NCI-H2196 (cell line): ENCODE measurements at regions not wholly inside any gene's neighbourhood (a gene's known extent, or its start where the extent isn't known, plus 50 kb on each side); places are given as distances from the start of the nearest gene placed in this dataset.

Experiments
- DNase-seq: peaks from one replicate; lab custom pipeline; 2025; ENCODE audit not compliant: unreplicated experiment; lab: John Stamatoyannopoulos, UW

DNA sequence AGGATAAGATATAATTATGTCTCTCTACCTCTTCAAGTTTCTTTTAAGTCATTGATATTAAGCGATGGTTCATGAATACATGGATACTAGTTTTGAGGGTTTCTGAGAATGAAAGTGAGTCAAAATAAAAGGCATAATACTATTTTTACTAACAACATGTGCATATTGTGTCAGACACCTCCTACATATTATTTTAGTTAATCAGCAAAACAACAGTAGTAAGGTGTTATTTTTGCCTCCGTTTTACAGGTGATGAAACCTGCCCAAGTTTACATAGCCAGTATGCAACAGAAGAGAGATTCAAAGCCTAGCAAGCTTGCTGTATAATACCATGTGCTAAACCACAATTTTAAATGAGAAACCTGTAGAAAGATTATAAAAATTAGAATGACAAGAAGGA is 544.1 kb downstream of the EPHA5 start:
- no peak for DNase-seq

- DNase-seq: no peak
Measured at GRCh38 chr4:65120287-65120686, 550.0 kb downstream of the EPHA5 start.

GRCh38 chr4:65102419-65102818 is 567.9 kb downstream of the EPHA5 start:
- DNase-seq: no peak

- DNase-seq: no peak
Measured at GRCh38 chr4:65096630-65097029, 573.7 kb downstream of the EPHA5 start.

DNA sequence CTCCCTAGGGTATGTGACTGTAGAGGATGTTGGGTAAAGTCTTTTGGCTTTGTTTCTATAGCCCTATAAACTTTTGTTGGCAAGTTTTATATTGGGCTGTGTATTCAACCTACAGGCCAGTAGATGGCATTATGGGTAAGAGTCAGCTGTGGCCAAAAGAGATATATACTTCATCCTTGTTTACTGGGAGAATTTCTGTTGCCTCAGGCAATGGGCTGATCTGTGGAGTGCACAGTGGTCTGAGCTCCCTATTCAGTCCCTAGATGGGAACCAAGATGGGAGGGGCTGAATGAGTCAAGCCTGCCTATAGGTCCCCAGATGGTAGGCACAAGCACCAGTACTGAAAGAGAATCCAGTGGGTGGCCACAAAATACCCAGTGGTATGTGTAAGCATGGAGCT is 580.6 kb downstream of the EPHA5 start:
- DNase-seq: no peak

GRCh38 chr4:65083076-65083475 is 587.2 kb downstream of the EPHA5 start:
- DNase-seq: no peak

DNA sequence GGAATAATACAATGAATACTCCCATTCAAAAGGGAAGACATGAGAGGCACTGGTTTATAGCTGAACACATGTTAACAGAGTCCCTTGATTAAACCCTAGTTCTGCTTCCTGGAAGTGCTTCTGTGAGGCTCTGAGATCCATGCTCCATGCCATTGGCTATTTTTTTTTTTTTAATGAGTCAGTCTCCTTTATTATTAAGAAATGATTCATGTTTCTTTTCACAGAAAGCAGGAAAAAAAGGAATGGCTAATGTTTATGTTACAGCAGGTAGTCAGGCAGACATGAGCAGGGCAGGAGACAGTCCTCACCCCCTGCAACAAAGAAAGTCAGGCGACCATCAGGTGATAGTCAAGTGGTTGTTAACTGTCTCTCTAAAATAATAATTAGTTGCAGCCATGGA is 598.7 kb downstream of the EPHA5 start:
- no peak for DNase-seq

DNA sequence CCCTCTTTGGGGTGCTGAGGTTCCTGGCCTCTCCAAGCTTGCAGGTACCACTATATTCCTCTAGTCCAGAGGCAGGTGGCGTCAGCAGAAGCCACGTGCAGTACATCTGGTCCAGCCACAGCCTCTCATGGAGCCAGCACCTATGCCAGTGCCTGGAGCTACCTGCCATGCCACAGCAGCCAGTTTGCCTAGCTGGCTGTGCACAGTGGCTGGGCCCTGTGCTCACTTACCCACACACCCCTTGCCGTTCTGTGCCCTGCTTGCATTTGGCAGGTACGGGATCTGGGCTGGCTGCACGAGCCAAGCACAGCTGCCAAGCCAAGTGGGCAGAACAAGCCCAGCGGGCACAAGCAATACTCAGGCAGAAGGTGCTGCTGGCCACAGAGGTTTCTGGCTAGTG is 601.1 kb downstream of the EPHA5 start:
- DNase-seq: no peak

DNA sequence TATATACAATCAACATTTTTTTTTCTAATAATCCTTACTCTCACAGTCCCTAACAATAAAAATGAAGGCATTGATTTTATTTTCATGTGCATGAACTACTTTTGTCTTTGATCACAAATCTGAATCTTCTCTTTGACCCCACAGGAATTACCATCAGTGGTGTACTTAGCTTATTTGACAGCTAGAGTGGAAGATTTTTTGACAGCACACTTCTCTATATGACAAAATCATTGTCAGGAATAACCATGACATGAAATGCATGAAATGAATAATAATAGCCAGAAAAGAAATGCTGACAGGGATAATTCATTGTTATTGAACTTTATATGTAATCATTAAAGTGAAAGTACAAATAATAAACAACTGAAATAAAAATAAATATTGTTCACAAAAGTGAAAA is 604.2 kb downstream of the EPHA5 start:
- no peak for DNase-seq

DNA sequence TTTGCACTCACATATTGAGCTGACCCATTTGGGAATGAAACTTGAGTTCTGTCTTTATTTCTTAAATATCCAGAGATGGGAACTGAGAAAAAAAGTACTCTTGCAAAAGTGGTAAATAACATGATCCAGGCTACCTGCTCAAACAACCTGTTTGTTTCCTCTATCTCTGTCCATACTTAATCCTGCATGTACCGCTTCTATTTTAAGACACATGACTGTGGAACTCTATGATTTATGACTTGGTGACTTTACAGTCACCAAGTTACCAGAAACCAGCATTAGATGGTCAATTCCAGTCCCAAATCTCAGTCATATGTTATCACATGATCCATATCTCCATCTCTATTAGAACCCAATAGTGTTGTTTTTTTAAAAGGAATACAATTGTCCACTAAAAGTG is 606.7 kb downstream of the EPHA5 start:
- no peak for DNase-seq

- DNase-seq: no peak
Measured at GRCh38 chr4:65050786-65051185, 619.5 kb downstream of the EPHA5 start.

DNA sequence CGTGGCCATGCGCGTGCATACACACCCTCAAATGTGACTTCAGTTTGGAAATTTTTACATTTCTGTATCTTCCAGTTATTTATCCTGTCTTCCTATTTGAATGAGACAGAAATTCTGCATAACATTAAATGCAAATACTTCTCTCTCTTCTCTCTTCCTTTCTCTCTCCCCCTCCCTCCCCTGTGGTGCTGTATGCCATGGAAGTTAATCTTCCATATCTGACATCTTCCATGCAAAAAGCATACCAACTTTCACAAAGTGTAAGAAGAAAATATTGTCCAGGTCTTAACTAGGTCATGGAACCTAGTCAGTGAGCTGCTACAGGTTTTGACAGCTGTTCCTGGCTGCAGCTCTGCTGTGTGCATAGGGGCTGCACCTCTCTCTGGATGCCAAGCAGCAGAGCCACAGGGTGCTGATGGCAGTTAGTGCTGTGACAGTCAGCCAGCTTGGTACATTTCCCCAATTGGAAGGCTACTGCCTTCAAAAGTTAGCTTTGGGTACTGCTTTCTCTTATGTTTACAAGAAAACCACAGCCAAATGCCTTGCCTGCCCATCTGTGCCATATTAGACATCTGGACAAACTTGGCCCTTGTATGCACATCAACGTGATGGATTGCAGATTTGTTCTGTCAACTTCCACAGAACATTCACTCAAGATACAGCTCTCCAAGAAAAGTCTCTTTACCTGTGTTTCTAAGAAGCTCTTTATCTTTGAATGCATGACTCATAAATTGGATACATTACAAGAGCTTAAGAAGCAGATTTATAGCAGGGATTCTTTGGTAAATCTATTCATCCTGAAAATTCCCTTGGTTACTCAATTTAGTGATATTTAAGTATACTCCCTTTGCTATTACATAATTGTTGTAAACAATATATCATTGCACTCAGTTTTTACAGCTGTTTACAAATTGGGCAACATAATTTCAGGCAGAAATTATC is 623.8 kb downstream of the EPHA5 start:
- DNase-seq: no peak

DNA sequence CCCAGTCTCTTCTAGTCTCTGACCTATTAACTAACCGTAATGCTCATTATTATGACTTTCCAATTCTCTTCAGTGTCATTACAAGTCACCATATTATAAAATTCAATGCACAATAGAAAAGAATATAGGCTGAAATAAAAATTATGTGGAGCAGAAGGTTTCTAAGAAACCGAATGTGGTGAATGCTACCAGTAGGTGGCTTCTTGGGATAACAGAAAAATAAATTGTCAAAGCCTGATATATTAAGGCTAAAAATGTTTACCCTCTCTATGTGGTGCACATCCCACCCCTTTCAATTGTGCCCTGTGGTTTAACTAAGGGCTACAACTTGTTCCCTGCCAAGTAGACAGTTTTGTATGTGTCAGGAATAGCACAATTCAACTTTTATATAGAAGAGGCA is 624.6 kb upstream of the TECRL start:
- no peak for DNase-seq

GRCh38 chr4:65028592-65028991 is 619.3 kb upstream of the TECRL start:
- DNase-seq: no peak

DNA sequence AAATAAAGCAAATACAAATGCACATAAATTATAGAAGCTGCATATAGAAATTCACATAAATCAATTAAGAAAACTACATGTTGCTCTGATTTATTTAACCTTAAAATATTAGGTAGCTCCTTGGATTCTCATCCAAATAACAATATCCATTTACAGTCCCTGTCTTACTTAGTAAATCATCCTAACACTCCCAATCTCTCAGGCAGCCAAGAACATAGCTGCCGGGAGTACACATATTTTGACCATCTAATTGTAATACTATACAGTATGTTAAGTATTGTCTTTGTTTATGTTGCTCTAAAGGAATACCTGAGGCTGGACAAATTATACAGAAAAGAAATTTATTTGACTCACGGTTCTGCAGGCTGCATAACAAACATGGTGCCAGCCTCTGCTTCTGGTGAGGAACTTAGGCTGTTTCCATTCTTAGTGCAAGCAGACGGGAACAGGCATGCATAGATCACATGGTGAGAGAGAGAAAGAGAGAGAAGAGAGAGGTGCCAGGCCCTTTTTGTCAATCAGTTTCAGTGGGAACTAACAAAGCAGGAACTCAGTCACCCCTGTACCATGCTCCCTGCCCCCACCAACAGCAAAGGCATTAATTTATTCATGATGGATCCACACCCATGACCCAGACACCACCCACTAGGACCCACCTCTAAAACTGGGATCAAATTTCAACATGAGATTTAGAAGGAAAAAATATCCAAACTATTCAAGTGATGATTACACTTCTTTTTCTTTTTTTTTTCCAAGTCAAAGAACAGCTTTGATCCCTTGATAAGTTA is 614.8 kb upstream of the TECRL start:
- no peak for DNase-seq

GRCh38 chr4:65023081-65023480 is 613.8 kb upstream of the TECRL start:
- DNase-seq: no peak

- DNase-seq: no peak
Measured at GRCh38 chr4:65021737-65022136, 612.5 kb upstream of the TECRL start.

- no peak for DNase-seq
Measured at GRCh38 chr4:65021149-65021548, 611.9 kb upstream of the TECRL start.

- no peak for DNase-seq
Measured at GRCh38 chr4:65019775-65020174, 610.5 kb upstream of the TECRL start.

DNA sequence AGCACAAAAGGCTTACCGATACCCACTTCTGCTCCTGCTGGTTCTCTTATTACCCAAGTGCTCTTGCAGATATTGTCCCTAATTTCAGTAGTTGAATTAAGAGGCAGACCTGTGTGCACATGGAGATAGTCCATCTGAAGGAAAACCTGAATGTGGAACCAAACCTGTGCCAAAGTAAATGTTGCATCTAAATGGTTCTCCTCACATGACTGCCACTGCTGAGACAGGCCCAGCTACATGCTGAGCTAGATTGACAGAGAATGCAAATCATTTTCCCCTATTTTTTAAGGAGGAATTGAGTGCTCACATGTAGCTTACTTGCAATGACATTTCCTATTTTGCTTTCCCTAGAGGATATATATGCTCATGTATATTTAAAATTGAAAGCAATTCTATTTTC is 609.1 kb upstream of the TECRL start:
- DNase-seq: no peak

DNA sequence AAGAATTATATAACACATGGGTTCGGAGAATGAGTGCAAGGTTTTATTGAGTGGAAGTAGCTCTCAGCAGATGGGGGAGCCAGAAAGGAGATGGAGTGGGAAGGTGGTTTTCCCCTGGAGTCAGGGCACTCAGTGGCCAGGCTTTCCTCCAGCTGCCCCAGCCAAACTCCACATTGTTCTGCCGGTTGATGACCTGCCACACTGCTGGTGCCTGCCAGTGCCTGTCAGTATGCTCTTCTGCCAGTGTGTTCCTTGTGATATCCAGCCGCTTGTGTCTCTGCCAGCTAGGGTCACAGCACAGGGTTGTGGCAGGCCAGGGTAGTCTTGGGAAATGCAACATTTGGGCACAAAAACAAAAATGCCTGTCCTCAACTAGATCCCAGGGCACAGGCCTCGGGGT is 604.8 kb upstream of the TECRL start:
- DNase-seq: no peak

DNA sequence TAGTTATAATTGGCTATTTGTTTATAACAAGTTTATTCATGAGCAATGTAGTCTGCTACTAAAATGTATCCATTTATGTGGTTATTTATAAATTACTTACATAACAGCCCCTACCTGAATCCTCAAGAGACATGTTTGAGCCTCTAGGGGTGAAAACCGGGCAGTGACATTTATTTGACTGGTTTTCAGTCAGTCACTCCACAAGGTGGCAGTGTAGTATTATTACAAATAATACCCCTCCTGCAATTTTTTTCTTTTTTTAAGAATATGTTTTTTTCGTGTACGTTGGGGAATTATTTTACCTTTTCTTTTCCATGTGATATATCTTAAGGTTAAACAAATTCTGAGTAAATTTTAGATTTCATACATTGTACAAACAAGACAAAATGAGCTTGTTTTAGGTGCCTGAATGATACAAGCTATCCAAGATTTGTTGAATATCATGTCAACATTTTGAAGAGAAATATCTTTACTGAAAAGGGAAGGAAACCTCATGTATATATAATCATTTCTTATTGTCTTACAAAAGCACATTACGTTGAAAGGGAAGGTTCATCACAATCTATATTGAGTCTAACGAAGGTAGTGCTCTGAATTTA is 598.7 kb upstream of the TECRL start:
- DNase-seq: no peak
